Mesothelial cell of epicardium (in vitro differentiated cells): ENCODE measurements at regions not wholly inside any gene's neighbourhood (a gene's known extent, or its start where the extent isn't known, plus 50 kb on each side); places are given as distances from the start of the nearest gene placed in this dataset.

Experiments
- DNase-seq, 2 experiments: peaks; one replicate each; pipeline ENCODE4 v3.0.0; 2021; ENCODE audit warnings: low spot score in 2 of 2; ENCODE audit not compliant: unreplicated experiment in 2 of 2
- H3K27ac Mint-ChIP-seq: 2 replicates; pipeline ENCODE4 v1.8.0; 2021; ENCODE audit warnings: mixed read lengths
- H3K27me3 Mint-ChIP-seq: 2 replicates; pipeline ENCODE4 v1.8.0; 2021; ENCODE audit warnings: low read depth, mixed read lengths
- H3K36me3 Mint-ChIP-seq: 2 replicates; pipeline ENCODE4 v1.8.0; 2021; ENCODE audit warnings: mixed read lengths
- H3K4me1 Mint-ChIP-seq: 2 replicates; pipeline ENCODE4 v1.8.0; 2021; ENCODE audit warnings: mixed read lengths
- H3K4me3 Mint-ChIP-seq: 2 replicates; pipeline ENCODE4 v1.8.0; 2021; ENCODE audit warnings: mild to moderate bottlenecking, moderate library complexity, mixed read lengths
- H3K9me3 Mint-ChIP-seq: 2 replicates; pipeline ENCODE4 v1.8.0; 2021; ENCODE audit warnings: mixed read lengths
- TF ChIP-seq, protein P1 (sequence below): fragments of 200-600 bp; sonication (generic); IDR thresholded peaks from one replicate; pipeline ENCODE4 v1.5.0; 2021; ENCODE audit warnings: antibody characterized with exemption; ENCODE audit not compliant: unreplicated experiment

DNA sequence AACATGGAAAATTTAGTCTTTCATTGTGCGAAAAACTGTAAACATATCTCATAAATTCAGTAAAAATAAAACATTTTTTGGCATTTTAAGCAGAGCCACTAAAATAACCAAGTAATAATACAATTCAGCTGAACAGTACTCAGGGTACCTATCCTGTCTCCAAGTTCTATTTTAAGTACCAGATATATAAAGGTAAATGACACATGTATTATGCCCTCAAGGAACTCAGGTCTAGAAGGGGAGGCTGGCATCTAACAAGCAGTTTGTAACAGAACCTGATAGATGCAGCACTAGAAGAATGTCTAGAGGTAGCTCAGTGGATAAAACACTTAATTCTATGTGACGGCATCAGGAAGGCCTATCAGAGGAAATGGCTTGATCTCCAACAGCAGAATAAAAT lies 112.2 kb downstream of the CRPPA start:
- peaks cover under 1% of the 10 kb centered on the region for H3K4me1 Mint-ChIP-seq
- TF ChIP-seq, protein P1, sequence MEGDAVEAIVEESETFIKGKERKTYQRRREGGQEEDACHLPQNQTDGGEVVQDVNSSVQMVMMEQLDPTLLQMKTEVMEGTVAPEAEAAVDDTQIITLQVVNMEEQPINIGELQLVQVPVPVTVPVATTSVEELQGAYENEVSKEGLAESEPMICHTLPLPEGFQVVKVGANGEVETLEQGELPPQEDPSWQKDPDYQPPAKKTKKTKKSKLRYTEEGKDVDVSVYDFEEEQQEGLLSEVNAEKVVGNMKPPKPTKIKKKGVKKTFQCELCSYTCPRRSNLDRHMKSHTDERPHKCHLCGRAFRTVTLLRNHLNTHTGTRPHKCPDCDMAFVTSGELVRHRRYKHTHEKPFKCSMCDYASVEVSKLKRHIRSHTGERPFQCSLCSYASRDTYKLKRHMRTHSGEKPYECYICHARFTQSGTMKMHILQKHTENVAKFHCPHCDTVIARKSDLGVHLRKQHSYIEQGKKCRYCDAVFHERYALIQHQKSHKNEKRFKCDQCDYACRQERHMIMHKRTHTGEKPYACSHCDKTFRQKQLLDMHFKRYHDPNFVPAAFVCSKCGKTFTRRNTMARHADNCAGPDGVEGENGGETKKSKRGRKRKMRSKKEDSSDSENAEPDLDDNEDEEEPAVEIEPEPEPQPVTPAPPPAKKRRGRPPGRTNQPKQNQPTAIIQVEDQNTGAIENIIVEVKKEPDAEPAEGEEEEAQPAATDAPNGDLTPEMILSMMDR = no peak
- no peak overlapping the region for H3K4me3 Mint-ChIP-seq
- H3K9me3 Mint-ChIP-seq = peaks cover 20% of the 10 kb centered on the region
- no peak overlapping the region for H3K27ac Mint-ChIP-seq
- H3K27me3 Mint-ChIP-seq = no peaks in the 10 kb centered on the region
- H3K36me3 Mint-ChIP-seq = peaks cover 2% of the 10 kb centered on the region
- no peak for DNase-seq

DNA sequence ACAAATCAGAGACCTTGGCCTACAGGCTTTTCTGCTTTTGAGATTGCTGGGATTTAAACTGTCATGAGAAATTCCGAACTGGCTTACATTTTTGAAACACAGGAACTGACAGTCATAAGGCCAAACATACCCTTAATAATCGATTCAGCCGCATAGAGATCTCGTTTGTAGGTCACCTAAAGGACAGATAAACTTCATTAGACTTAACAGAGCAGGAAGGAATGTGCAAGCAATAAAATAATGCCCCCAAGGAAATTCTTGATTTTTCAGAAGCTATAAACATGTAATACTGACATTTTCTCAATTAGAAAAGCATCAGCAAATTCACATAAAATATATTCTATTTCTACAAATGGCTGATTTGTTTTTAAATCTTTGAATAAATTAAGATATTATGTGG lies 120.0 kb downstream of the CRPPA start:
- Mint-ChIP-seq H3K27ac (peak overlapping the region; percentile 90), H3K9me3 (no peaks in the 10 kb centered on the region), H3K4me1 (peaks cover 34% of the 10 kb centered on the region), H3K4me3 (no peak overlapping the region), H3K36me3 (peaks cover 2% of the 10 kb centered on the region), H3K27me3 (no peaks in the 10 kb centered on the region)
- no peak for DNase-seq
- TF ChIP-seq, protein P1 = no peak

GRCh38 chr7:16300361-16300895 lies 120.9 kb downstream of the CRPPA start:
- Mint-ChIP-seq H3K27ac (peak overlapping the region; percentile 90), H3K4me1 (peaks cover 34% of the 10 kb centered on the region), H3K9me3 (no peaks in the 10 kb centered on the region), H3K36me3 (no peaks in the 10 kb centered on the region), H3K27me3 (no peaks in the 10 kb centered on the region), H3K4me3 (no peak overlapping the region)
- TF ChIP-seq, protein P1 = no peak
- no peak for DNase-seq

GRCh38 chr7:16299853-16300252 lies 121.5 kb downstream of the CRPPA start:
- H3K4me1 Mint-ChIP-seq = peaks cover 34% of the 10 kb centered on the region
- no peaks in the 10 kb centered on the region for H3K36me3 Mint-ChIP-seq
- no peaks in the 10 kb centered on the region for H3K27me3 Mint-ChIP-seq
- H3K9me3 Mint-ChIP-seq = no peaks in the 10 kb centered on the region
- DNase-seq = no peak
- H3K4me3 Mint-ChIP-seq = no peak overlapping the region
- peak overlapping the region; percentile 90 for H3K27ac Mint-ChIP-seq
- TF ChIP-seq, protein P1 = no peak

DNA sequence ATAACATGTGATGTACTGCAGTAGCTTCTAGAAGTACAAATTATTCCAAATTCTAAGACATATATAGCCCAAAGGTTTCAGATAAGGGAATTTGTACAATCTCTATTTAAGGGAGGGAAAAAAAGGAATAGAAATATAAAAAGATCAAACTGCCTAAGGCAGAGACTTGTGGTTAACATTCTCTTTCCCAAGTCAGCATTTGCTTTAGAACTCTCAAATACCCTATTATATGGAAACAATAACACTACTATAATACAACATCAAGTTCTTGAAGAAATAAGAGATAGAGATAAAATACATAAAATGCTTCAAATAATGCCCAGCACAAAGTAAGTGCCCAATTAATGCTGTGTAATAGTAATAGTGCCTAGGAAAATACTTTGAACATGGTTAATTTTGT lies 123.1 kb downstream of the CRPPA start:
- DNase-seq = no peak
- Mint-ChIP-seq H3K36me3 (no peaks in the 10 kb centered on the region), H3K4me1 (peaks cover 32% of the 10 kb centered on the region), H3K9me3 (no peaks in the 10 kb centered on the region), H3K27me3 (no peaks in the 10 kb centered on the region), H3K4me3 (no peak overlapping the region), H3K27ac (no peak overlapping the region)
- TF ChIP-seq, protein P1 = no peak

DNA sequence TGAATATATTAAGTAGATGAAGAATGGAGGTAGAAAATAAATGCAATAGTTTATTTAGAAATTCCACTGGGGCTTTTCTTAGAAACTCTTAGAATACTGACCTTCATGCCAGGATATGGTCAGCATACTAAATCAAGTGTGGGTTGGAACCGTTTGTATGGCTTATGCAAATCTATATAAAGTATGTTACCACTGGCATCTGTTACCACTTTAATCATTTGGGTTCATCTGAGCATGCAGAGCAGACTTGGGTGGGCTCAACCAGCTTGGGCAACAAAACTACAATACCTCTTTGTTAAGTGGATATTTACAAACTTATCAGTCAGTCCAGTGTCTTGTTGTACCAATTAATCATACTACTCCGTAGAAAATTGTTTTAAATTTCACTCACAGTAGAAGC lies 125.8 kb downstream of the CRPPA start:
- no peak overlapping the region for H3K4me3 Mint-ChIP-seq
- H3K4me1 Mint-ChIP-seq = peaks cover 14% of the 10 kb centered on the region
- no peaks in the 10 kb centered on the region for H3K36me3 Mint-ChIP-seq
- TF ChIP-seq, protein P1 = no peak
- no peaks in the 10 kb centered on the region for H3K9me3 Mint-ChIP-seq
- no peaks in the 10 kb centered on the region for H3K27me3 Mint-ChIP-seq
- no peak overlapping the region for H3K27ac Mint-ChIP-seq
- DNase-seq = no peak
